Bone marrow (tissue), 2 donors: ENCODE measurements at regions not wholly inside any gene's neighbourhood (a gene's known extent, or its start where the extent isn't known, plus 50 kb on each side); places are given as distances from the start of the nearest gene placed in this dataset.
"Not testable (repeated sequence)": the region's sequence is repeated elsewhere in the genome, so short reads cannot be mapped to it uniquely, and the experiment has no call there.

ENCODE experiments used
- DNase-seq, 2 donors: peaks; one replicate each; lab custom pipeline; 2025; lab: John Stamatoyannopoulos, UW

DNA sequence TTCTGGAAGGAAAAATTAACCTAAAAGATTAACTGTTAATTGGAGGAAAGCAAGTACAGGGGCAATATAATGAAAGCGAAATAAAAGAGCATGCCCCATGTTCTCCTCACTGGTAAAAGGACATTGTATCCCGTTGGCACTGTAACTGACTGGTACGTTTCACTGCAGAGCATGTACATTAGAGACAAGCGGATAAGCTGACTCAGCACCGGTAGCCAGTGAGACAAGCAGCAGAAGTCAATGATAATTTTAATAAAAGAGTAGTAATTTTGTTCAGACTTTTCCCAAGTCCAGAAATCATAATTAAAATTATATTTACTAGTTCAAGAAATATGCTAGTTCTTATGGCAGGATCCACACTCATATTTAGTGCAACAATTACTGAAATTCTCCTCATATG is 161.5 kb upstream of the VWC2 start:
- DNase-seq = no peak

DNA sequence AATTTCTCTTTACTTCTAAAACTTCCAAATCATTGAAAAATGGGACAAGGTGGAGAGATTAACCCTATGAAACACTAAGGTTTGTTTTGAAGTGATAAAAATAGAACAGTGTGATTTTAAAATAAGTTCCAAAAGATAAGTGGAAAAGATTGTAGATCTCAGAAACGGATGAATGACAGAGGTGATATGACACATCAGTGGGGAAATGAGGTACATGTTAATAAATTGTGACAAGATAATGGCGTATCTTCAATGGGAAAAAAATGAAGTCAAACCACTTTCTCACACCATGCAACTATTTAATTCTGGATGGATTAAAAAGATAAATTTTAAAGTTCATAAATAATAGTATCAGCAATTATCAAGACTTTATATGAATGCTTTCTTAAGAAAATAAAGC is 159.7 kb upstream of the VWC2 start:
- DNase-seq = no peak

DNA sequence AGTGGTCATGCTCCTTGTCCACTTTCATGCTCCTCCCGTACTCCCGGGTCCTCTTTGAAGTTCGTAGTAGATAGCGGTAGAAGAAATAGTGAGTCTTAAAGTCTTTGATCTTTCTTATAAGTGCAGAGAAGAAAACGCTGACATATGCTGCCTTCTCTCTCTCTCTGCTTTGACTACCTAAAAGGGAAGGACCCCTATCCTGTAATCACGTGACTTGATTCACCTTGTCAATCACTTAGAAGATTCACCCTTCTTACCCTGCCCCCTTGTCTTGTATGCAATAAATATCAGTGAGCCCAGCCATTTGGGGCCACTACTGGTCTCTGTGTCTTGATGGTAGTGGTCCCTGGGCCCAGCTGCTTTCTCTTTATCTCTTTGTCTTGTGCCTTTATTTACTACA is 158.5 kb upstream of the VWC2 start:
- not testable (repeated sequence) for DNase-seq

DNA sequence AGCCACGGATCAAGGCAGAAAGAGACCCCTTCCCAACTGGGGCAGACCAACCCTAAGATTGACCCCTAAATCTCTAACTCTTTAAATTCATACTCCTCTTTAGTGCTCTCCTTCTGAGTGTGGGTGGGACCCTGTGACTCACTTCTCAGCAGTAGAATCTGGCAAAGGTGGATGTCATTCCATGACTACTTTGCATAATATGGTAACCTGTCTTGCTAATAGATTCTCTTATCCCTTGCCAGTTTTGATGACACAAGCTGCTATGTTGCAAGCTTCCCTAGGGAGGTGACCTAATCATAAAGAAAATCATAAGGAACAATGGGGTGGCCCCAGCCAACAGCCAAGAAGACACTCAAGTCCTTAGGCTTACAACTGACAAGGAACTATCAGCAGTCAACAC is 155.4 kb upstream of the VWC2 start:
- DNase-seq = no peak

DNA sequence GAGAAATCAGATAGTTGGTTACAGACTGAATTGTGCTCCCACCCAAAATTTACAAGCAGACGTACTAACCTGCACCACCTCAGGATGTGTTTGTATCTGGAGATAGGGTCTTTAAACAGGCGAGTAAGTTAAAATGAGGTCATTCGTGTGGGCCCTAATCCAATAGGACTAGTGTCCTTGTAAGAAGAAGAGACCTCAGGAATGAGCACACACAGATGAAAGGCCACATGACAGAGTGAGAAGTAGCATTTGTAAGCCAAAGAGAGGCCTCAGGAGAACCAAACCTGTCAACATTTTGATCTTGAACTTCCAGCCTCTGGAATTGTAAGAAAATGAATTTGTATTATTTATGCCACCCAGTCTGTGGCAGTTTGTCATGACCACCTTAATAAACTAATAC is 149.5 kb upstream of the VWC2 start:
- no peak for DNase-seq

DNA sequence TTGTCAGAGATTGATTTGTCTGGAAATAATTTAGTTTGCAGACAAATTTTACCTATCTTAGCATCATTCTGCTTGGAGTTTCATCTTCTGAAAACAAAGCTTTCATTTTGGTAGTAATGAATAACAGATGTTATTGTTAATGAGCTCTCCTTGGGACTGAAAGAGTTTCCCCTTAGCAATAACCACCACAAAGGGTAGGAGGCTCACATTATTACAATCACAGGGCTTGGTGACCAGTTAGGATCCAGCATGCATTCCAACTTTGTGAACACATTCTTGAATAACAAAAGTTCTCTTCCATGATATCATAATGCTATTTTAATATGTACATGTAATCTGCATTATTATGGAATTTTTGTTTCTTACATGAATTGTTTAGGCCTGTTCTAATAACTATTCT is 148.8 kb upstream of the VWC2 start:
- DNase-seq = no peak

DNA sequence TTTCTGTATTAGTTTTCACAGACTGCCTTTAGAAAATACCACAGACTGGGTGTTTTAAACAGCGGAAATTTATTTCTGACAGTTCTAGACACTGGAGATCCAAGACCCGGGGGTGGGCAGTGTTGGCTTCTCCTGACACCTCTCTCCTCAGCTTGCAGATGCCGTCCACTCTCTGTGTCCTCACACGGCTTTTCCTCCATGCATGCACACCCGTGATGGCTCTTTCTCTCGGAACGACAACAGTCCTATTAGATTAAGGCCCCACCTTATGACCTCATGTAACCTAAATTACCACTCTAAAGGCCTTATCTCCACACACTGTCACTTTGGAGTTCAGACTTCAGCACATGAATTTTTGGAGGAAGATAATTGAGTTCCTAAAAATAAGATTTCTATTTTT is 142.9 kb upstream of the VWC2 start:
- DNase-seq = no peak

DNA sequence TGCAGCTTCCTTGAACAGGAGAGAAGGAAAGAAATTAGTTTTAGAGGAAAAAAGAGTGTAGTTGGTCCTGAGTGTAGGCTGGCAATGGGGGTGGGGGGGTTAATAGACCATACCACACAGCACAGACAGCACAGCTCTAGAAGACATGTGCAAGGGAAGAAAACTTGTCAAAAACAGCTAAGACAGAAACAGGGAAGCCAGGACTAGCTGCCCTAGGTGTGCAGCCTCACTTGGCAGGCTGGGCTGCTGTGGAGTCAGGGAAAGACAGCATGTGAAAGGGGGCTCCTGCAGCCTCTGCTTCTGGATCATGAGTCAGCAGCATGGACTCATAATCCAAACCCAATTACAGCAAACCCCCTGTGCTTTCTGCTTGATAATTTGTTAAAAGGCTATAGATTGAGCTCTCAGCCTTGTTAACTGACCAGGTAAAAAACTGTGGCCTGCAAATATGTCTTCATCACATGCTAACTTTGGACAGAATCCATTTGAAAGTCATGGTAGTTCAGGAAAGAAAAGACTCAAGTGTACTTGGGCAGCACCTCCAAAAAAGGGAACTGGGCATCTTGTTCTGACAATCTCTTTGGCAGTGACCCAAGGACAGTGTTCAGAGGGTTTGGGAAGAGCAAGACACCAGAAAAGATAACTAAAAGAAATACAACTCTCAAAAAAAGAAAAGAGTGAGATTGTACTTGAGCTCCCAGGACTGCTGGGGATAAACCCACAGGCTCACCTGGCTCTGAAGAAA is 142.2 kb upstream of the VWC2 start:
- no peak for DNase-seq

DNA sequence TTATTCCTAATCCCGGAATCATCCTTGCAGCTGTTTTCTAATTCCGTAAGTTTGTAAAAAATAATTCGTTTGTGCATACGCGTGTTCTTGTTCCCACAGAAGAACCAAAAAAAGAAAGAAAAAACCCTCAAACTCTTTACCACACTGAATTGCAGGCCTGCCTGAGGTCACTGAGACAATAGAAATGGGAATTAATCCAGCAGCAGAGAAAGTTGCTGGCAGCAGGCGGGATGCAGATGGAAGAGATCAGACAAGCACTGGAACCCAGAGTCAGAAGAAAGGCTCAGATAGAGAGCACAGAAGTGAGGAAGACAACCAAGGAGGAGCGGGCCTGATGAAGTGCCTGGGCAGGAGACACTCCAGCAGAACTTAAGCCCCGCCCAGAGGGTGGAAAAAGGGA is 141.5 kb upstream of the VWC2 start:
- no peak for DNase-seq

DNA sequence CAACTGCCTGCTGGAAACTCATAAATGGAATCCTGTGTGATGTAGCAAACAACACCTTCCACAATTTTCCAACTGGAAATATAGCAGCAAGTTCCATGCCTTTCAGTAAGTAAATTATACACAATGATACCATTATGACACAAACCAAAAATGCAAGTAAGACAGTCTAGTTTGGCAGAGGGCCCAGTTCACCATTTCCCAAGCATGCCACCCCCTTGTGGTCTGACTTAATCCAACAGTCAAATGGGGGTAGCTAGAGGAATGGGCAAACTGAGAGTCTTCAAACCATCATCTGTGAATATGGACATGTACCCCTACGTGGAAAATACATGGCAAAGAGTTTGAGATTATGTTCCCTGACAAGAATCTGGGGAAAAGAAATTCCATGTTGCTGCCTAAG is 137.6 kb upstream of the VWC2 start:
- no peak for DNase-seq

DNA sequence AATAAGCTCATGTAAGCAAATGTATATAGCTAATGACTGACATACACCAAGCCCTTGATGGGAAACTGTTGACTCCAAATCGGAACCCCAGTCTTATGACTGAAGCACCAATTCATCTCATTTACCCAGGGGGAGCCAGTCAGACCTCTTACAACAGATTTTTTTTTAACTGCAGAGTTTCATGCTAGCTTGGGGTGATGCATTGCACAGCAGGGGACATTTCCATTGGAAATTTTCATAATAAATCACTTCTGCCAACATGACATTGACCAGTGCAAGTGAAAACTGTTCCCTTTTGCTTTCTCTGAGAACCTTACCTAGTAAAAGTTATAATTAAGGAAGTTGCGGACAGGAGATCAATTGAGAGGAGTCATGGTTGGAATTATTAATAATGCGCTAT is 137.0 kb upstream of the VWC2 start:
- DNase-seq = no peak

DNA sequence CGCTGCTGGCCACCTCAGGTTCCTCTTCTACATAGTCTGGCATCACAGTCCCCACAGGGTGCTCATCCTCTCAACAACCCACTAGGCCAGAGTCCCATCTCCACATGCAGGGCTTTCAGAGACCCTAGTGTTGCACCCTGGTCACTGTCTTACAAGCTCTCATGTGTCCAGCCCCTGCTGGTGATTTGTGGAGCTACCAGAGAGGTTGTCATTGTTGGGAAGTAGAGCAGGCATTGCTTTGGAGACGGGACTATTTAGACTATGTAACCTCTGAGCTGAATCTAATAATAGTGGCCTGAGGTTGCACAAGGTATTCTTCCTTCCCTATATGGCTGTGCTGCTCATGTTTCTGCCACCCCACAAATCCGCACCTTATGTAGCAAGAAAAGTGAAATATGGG is 135.3 kb upstream of the VWC2 start:
- no peak for DNase-seq

DNA sequence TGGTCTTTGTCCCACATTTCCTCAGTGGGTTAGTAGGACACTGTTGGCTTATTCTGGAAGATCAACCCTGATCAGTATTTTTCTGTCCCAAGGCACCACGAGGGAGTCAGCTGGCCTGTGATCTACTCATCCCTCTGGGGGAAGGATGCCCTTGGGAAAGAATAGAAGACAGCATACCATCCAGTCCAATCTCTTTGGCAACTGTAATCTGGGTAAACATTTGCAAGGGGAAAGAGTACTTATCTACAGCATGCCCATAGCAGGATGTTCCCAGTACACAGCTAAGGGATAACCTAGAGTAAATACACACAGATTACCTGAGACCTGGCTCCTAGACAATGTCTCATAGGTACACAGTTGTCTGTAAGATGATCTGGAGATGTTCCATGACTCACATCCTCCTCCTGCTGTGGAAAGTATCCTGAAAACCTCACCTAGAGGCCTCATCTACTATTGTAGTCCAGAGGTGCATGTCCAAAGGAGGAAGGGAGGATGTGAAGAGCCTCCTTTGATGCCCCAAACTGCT is 134.3 kb upstream of the VWC2 start:
- no peak for DNase-seq

DNA sequence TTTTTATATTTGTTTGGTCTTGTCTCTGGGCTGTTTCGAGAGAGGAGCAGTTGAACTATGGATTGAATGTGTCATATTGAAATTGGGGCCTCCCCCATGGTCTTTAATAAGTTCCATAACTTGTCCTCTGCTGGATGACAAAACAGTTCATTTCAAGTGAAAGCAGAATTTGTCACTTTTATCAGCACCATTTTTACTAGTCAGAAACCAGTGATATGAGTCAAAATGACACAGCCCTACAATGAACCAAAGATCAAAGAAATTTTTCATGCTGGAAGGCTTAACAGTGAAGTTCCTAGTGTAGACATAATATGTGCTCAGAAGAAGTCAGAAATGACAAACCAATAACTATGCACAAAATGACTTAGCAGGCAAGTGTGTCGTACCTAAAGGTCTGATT is 133.6 kb upstream of the VWC2 start:
- no peak for DNase-seq

DNA sequence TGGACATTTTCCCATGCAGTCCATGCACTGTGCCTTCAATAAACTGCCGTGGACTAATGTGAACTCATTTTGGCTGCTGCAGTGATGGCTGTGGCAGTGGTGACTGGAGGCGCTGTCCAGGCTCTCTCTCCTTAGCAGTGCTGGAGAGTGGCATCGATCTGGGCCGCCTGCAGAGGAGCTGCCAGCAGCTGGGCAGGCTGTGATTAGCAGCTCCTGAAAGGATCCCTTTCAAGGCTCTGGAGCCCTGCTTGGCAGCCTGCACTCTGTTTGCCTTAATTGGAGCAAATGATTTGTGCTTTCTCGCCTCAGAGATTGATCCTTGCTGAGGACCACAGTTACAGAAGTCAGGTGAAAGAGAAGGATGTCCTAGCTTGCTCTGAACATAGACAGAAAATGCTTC is 130.1 kb upstream of the VWC2 start:
- DNase-seq = no peak

DNA sequence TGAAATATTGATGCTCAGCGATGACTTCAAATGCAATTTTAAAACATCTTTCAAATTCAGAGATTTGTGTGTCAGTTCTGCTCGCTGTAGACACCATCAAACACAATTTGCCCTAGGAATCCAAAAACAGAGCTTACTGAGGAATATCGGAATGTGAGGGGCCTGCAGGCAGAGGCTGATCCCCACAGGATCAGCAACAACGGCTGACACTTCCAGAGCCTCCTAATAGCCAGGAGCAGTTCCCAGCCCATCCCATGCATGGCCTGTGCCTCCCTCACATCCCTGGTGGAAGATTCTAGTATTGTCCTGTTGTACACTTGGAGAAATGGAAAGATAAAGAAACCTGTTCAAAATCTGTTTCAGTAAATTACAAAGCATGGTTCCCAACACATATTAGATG is 129.7 kb upstream of the VWC2 start:
- no peak for DNase-seq

DNA sequence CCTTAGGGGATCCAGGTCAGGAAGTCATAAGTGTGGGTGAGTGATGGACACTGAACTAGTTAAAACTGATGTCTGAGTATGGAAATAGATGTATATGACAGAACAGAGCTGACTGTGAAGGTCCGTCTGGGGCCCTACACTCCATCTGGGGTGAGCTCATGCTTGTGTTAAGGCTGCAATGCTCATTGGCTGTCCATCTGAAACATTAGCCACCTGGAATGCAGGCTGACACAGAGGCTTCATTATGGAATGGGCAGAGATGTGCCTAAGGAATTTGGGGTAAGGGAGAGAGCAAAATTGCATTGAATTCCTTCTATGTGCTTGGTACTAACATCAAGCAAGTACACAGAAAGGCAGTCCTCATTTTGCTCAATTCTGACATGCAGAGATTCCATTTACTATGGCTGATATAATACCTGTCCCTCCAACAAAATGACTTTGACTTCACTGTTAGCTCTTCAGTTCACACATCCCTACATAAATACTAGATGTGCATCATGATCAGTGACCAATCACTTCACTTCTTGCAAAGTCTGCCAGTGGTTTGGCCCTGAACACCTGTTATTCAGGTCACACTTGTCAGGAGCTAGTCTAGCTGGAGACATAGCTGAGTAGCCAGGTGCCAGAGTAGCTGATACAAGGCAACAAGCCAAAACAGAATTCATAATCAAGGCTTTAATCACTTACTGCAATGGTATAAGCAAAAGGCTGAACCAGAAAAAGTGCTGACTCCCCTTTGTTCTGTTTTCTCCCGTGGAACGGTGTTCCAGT is 128.9 kb upstream of the VWC2 start:
- DNase-seq = no peak

DNA sequence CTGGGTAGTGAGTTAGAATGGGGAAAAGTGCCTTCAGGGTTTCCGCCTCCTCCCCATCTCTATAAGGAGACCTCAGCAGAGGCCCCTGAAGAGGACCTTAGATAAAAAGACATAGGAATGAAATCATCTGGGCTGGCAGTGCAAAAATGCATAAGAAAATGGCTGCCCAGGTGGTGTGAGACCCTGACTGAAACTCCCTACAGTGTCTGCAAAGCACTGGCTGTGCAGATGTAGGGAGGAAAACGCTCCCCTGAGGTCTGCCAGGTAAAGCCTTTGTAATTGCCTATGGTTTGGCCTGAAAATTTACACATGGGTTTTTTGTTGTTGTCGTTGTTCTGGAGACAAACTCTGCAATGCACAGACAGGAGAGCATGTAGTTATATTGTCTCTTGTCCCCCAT is 128.1 kb upstream of the VWC2 start:
- no peak for DNase-seq

DNA sequence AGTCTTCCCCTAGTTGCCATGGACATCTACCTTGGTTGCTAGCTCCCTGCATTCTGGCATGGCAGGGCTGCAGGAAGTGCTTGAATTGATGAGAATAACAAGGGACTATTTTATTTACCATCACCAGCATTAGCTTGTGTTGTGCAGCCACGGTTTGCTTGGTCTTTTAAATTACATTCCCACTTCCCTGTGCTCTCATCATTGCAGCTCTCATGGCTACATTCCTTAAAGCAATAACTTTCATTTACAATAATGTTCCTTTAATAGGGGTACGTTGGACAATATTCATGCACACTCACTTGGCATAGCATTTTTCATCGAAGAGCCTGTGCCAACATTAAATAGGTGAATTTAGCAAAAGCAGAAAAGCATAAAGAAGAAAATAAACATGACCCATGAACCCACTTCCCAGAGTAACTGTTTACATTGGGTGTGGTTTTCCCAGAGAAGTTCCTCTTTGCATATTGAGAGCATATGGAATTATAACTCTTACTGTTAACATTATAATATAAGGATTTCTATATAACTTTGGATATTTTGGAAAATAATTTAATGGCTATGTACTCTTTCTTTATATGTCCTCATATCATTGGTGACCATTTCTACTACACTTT is 113.2 kb upstream of the VWC2 start:
- no peak for DNase-seq

DNA sequence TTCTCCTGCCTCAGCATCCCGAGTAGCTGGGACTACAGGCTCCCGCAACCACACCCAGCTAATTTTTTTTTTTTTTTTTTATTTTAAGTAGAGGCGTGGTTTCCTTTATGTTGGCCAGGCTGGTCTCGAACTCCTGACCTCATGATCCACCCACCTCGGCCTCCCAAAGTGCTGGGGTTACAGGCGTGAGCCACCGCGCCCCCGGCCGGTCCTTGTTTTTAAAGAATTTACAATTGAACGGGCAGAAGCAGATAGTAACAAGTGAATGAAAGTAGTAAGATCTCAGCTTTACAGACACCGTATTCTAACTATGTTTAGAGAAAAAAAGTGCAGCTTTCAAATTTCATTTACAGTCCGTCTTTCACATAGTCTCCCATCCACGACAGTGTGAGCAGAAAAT is 112.5 kb upstream of the VWC2 start:
- DNase-seq = no peak

DNA sequence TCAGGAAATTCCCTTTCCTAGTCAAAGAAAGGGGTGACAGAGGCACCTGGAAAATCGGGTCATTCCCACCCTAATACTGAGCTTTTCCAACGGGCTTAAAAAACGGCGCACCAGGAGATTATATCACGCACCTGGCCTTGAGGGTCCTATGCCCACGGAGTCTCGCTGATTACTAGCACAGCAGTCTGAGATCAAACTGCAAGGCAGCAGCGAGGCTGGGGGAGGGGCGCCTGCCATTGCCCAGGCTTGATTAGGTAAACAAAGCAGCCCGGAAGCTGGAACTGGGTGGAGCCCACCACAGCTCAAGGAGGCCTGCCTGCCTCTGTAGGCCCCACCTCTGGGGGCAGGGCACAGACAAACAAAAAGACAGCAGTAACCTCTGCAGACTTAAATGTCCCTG is 107.5 kb upstream of the VWC2 start:
- DNase-seq = not testable (repeated sequence)

DNA sequence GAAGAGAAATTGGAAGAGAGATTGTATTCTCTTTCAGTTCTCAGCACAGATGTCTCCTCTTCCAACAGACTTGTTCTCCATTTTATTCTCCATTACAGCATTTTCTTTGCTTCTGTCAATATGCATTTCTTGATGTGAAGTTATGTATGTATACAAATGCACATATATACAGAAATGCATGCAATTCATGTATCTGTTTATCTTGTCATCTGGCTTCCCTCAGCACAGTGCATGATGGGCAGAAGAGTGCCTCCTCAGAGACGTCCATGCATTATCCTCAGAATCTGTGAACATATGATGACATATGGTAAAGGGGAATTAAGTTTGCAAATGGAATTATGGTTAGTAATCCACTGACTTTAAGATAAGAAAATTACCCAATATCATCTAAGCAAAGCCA is 106.7 kb upstream of the VWC2 start:
- no peak for DNase-seq

DNA sequence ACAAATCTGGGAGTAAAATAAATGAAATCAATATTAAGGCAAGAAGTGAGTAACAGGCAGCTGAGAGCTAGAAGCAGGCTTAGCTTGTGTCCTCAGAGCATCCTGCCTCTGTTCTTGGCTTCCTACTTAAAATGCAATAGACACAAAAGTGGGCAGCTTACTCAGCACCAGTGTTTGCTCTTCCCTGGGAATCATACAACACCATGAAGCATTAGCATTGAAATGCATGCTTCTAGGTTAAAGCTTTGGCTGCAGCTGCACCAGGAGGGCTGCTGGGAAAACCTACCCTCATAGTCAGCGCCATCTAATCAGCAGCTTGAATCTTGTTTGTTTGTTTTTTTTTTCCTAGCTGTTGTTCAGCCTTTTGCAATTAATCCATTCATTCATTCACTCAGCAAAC is 104.2 kb upstream of the VWC2 start:
- no peak for DNase-seq
